GM12873 (cell line): ENCODE measurements at regions not wholly inside any gene's neighbourhood (a gene's known extent, or its start where the extent isn't known, plus 50 kb on each side); places are given as distances from the start of the nearest gene placed in this dataset.

Experiments
- TF ChIP-seq, protein P1 (sequence below): IDR thresholded peaks from 2 replicates; pipeline ENCODE4 v1.5.1; 2012; ENCODE audit warnings: low read depth, mild to moderate bottlenecking, moderate library complexity, low read length, control low read depth; ENCODE audit not compliant: insufficient read depth; ENCODE audit errors: missing control alignments

DNA sequence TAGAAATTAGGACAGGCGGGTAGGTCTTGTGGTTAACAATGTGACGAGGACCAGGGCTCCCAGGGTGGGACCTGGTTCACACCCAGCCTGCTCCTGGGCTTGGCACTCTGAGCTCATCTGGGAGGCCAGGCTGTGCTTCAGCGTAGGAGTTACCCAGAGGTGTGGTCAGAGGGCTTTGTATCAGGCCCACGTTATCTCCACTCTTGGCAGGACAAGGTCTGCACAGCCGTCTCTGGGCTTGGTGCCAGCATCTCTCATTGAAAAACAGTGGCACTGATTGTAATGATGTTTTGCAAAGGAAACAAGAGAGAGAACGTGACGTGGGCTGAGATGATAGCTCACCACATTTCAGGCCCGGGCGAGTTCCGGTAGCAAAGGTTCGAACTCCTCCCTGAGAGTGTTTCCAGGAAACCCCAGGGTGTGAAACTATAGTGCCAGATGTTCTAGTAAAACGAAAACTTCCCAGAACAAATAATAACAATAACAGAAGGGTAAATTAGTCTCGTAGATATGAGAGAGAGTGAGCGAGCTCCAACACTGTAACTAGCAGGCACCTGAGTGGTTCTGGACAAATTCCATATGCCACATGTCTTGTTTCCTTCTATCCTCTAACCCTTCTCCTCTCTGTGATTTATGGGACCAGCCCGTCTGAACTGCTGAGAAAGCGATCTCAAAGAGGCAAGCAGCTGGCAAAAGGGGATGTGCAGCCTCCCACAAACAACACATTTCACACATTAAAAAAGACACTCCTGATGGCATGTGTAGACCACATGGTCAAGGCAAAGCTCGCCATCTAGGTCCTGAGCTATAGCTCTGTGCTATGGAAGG lies 227.3 kb downstream of the KTN1 start:
- TF ChIP-seq, protein P1, sequence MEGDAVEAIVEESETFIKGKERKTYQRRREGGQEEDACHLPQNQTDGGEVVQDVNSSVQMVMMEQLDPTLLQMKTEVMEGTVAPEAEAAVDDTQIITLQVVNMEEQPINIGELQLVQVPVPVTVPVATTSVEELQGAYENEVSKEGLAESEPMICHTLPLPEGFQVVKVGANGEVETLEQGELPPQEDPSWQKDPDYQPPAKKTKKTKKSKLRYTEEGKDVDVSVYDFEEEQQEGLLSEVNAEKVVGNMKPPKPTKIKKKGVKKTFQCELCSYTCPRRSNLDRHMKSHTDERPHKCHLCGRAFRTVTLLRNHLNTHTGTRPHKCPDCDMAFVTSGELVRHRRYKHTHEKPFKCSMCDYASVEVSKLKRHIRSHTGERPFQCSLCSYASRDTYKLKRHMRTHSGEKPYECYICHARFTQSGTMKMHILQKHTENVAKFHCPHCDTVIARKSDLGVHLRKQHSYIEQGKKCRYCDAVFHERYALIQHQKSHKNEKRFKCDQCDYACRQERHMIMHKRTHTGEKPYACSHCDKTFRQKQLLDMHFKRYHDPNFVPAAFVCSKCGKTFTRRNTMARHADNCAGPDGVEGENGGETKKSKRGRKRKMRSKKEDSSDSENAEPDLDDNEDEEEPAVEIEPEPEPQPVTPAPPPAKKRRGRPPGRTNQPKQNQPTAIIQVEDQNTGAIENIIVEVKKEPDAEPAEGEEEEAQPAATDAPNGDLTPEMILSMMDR: no peak

GRCh38 chr14:55807881-55808379 lies 227.9 kb downstream of the KTN1 start:
- TF ChIP-seq, protein P1: no peak

DNA sequence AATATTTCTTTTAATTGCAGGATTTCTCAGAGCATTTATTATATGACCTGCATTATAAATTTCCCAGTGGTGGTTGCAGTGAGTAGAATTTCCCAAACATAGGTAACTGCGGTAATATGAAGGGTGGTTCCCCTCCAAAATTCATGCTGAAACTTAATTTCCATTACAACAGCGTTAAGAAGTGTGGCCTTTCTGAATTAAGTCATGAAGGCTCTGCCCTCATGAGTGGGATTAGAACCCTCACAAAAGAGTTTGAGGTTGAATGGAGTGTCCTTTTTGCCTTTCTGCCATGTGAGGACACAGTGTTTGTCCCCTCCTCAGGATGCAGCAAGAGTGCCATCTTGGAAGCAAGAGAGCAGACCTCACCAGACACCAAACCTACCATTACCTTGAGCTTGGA lies 233.6 kb downstream of the KTN1 start:
- TF ChIP-seq, protein P1: no peak

DNA sequence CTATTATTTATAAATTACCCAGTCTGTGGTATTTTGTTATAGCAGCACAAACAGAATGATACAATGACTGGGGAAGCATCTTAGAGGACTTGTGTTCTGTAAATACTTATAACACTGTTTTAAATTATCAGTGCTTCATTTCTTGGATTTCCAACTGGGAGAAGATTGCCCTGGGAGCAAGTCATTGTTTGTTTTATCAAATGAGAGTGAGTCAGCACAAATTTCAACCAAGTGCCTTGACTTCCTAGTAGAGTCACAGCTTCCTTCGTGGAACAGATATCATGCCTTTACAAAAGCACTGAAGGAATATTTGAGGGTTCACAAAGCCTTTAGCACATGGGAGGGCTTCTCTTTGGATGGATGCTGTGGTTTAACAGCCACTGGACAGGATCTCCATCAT lies 234.1 kb downstream of the KTN1 start:
- TF ChIP-seq, protein P1: no peak

DNA sequence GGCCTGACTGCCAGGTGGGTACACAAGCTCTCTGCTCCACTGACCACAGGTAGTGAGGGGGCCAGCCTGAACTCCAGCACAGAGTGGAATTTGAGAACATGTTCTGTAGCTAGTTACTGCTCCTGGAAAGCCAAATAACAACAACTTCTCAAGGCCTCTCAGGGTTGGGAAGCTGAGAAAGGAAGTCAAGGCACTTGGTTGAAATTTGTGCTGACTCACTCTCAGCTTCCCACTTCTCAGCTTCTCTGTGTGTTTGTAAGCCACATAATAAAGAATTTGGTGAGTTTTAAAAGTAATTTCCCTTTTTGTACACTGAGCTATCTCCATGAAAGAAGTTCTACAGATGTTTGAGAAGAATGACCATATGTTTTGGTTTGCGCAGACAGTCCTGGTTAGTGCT lies 234.9 kb downstream of the KTN1 start:
- TF ChIP-seq, protein P1: no peak

GRCh38 chr14:55816225-55816624 lies 236.2 kb downstream of the KTN1 start:
- TF ChIP-seq, protein P1: no peak

- TF ChIP-seq, protein P1: no peak
These were observed 239.8 kb downstream of the KTN1 start for GRCh38 chr14:55819610-55820304.
